ENCODE measurements at regions not wholly inside any gene's neighbourhood (a gene's known extent, or its start where the extent isn't known, plus 50 kb on each side); places are given as distances from the start of the nearest gene placed in this dataset.
"Not testable (repeated sequence)": the region's sequence is repeated elsewhere in the genome, so short reads cannot be mapped to it uniquely, and the experiment has no call there.

DNA sequence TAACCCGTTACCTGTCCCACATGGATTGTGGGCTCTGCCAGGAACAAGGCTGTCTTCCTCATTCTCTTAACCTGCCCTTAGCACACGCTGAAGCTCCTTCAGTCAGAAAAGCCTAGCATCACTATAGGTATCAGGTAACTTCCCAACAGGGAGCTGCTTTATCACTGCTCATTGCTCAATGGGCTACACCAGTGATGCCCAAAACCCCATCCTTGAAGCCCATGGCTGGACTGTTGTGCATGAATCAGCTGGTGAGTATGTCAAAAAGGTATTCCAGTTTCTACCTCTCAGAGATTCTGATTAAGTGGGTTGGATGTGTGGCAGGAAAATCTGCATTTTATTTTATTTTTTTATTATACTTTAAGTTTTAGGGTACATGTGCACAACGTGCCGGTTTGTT lies 362.2 kb downstream of the LRATD1 start:
- H3K27me3 ChIP-seq (replicated peaks; ENCODE audit: control insufficient read depth, insufficient read depth, low read length): peaks cover 4% of the 10 kb centered on the region
- H3K9ac ChIP-seq (ENCODE audit: low read length): no peak overlapping the region
- H3K9me3 ChIP-seq (ENCODE audit: control insufficient read depth, low read length): no peaks in the 10 kb centered on the region
- H3K36me3 ChIP-seq (ENCODE audit: control insufficient read depth, insufficient read depth, low read length, severe bottlenecking): no peaks in the 10 kb centered on the region
- no peak for DNase-seq (ENCODE audit: low read depth)
- H3K4me3 ChIP-seq (ENCODE audit: low read length): no peak overlapping the region
- H3K4me1 ChIP-seq (ENCODE audit: control insufficient read depth, insufficient read depth, low read length): no peaks in the 10 kb centered on the region

DNA sequence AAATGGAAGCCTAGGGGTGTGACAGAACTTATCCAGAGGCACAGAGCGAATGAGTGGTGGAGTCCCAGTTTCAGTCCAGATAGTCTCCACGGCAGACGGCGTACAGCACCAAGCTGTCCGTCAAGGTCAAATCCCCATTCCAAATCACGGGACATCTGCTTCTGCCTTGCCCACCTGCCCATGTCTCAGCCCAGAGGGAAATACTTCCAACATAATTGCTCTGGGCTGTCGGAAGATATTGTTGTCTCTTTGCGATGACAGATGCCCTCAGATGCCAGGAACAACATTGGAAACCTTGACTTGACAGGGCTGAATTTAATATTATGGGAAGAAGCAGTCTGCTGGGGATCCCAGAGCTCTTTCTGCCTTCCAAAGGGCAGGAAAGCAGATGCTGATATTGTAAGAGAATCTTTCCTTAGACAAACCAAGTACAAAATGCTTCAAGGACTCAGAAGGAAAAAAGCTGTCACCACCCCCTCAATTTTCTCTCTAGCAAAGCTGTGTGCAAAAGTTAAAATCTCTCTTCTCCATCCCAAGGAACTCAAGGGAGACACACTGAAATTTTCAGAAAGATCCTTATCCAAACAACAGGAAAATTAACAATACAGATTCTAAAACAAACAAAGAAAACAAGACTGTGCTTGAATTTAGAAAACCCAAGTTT lies 364.0 kb downstream of the LRATD1 start:
- no peaks in the 10 kb centered on the region for H3K36me3 ChIP-seq (ENCODE audit: control insufficient read depth, insufficient read depth, low read length, severe bottlenecking)
- H3K4me1 ChIP-seq (ENCODE audit: control insufficient read depth, insufficient read depth, low read length): no peaks in the 10 kb centered on the region
- H3K9ac ChIP-seq (ENCODE audit: low read length): no peak overlapping the region
- no peaks in the 10 kb centered on the region for H3K9me3 ChIP-seq (ENCODE audit: control insufficient read depth, low read length)
- H3K27me3 ChIP-seq (replicated peaks; ENCODE audit: control insufficient read depth, insufficient read depth, low read length): peaks cover 4% of the 10 kb centered on the region
- no peak for DNase-seq (ENCODE audit: low read depth)
- no peak overlapping the region for H3K4me3 ChIP-seq (ENCODE audit: low read length)

DNA sequence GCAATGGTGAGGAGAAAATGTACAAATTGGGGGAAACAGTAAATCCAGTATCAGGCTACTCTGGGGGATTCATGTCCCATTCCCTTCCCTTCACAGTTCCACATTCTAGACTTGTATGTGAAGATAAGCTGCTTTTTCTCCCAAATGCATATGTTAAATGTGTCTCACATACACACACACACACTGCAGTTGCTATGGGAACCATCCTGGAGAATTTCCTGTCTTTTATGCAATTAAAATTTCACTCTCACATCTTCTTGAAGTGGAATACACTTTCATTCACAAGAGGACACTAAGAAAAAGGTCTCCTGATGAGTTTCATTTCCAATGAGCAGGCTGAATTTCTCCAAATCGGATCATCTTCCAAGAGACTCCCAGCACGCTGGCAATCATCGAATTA lies 366.0 kb downstream of the LRATD1 start:
- no peak for DNase-seq (ENCODE audit: low read depth)
- no peak overlapping the region for H3K9ac ChIP-seq (ENCODE audit: low read length)
- peaks cover 4% of the 10 kb centered on the region for H3K27me3 ChIP-seq (replicated peaks; ENCODE audit: control insufficient read depth, insufficient read depth, low read length)
- H3K4me3 ChIP-seq (ENCODE audit: low read length): no peak overlapping the region
- no peaks in the 10 kb centered on the region for H3K4me1 ChIP-seq (ENCODE audit: control insufficient read depth, insufficient read depth, low read length)
- no peaks in the 10 kb centered on the region for H3K9me3 ChIP-seq (ENCODE audit: control insufficient read depth, low read length)
- H3K36me3 ChIP-seq (ENCODE audit: control insufficient read depth, insufficient read depth, low read length, severe bottlenecking): no peaks in the 10 kb centered on the region

DNA sequence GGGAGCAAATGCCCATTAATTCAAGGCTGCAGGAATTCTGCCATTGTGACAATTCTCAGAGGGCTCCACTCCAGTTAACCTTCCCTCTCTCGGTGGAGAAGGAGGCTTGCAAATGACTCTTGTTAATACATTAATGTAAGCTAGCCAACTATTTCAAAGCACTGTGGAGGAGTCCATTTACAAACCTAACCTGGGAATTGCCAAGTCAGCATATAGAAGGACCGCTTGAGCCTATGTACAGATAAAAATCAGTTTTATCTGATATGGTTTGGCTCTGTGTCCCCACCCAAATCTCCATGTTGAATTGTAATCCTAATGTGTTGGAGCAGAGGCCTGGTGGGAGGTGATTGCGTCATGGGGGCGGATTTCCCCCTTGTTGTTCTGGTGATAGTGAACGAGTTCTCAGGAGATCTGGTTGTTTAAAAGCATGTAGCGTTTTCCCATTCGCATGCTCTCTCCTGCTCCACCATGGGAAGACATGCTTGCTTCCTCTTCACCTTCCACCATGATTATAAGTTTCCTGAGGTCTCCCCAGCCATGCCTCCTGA lies 366.7 kb downstream of the LRATD1 start:
- DNase-seq (ENCODE audit: low read depth): no peak
- H3K4me1 ChIP-seq (ENCODE audit: control insufficient read depth, insufficient read depth, low read length): no peaks in the 10 kb centered on the region
- H3K9ac ChIP-seq (ENCODE audit: low read length): no peak overlapping the region
- no peak overlapping the region for H3K4me3 ChIP-seq (ENCODE audit: low read length)
- H3K9me3 ChIP-seq (ENCODE audit: control insufficient read depth, low read length): no peaks in the 10 kb centered on the region
- H3K27me3 ChIP-seq (replicated peaks; ENCODE audit: control insufficient read depth, insufficient read depth, low read length): peaks cover 4% of the 10 kb centered on the region
- H3K36me3 ChIP-seq (ENCODE audit: control insufficient read depth, insufficient read depth, low read length, severe bottlenecking): no peaks in the 10 kb centered on the region

DNA sequence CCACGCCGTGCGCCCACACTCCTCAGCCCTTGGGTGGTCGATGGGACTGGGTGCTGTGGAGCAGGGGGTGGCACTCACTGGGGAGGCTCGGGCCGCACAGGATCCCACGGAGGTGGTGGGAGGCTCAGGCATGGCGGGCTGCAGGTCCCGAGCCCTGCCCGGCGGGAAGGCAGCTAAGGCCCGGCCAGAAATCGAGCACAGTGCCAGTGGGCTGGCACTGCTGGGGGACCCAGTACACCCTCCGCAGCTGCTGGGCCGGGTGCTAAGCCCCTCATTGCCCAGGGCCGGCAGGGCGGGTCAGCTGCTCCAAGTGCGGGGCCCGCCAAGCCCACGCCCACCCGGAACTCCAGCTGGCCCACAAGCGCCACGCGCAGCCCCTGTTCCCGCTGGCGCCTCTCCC lies 370.0 kb downstream of the LRATD1 start:
- H3K9ac ChIP-seq (ENCODE audit: low read length); H3K4me1 ChIP-seq (ENCODE audit: control insufficient read depth, insufficient read depth, low read length); H3K4me3 ChIP-seq (ENCODE audit: low read length); H3K9me3 ChIP-seq (ENCODE audit: control insufficient read depth, low read length); H3K27me3 ChIP-seq (replicated peaks; ENCODE audit: control insufficient read depth, insufficient read depth, low read length); H3K36me3 ChIP-seq (ENCODE audit: control insufficient read depth, insufficient read depth, low read length, severe bottlenecking); DNase-seq (ENCODE audit: low read depth): not testable (repeated sequence)

DNA sequence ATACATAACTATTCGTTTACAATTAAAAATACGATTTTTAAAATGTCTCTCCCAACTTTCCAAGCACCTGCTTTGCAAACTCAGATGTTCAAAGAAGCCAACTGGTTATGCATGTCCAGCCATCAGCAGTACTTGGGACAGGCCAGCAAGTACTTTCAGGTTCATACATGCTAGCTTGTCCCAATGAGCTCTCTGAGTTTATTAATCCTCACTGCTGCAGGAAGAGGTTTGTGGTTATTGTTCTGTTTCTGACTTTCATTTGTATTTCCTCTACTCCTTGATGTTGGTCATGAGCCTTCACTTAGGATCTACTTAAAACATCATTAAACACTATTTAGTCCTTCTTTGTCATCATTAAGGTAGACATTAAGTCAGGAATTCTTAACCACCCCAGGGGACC lies 374.1 kb downstream of the LRATD1 start:
- H3K9ac ChIP-seq (ENCODE audit: low read length): no peak overlapping the region
- H3K36me3 ChIP-seq (ENCODE audit: control insufficient read depth, insufficient read depth, low read length, severe bottlenecking): no peaks in the 10 kb centered on the region
- no peak overlapping the region for H3K4me3 ChIP-seq (ENCODE audit: low read length)
- H3K9me3 ChIP-seq (ENCODE audit: control insufficient read depth, low read length): no peaks in the 10 kb centered on the region
- no peaks in the 10 kb centered on the region for H3K4me1 ChIP-seq (ENCODE audit: control insufficient read depth, insufficient read depth, low read length)
- DNase-seq (ENCODE audit: low read depth): no peak
- H3K27me3 ChIP-seq (replicated peaks; ENCODE audit: control insufficient read depth, insufficient read depth, low read length): no peaks in the 10 kb centered on the region

DNA sequence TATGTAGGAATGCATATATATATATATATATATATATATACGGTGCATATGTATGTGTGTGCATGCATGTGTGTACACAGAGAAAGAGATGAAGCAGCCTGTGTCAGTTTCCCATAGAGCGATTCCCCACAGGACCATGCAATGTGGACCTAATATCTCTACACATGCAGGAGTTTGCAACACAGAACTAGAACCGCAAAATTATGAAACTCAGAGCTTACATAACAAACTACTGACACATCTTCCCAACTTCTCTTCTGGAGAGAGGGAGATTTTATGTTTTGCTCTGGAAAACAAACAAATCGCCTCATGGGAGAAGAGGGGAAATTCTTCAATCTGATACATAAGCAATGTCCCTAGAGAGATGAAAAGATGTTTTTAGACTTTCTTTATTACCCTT lies 377.2 kb downstream of the LRATD1 start:
- Histone ChIP-seq H3K4me3 (ENCODE audit: low read length) (no peak overlapping the region), H3K36me3 (ENCODE audit: control insufficient read depth, insufficient read depth, low read length, severe bottlenecking) (no peaks in the 10 kb centered on the region), H3K9ac (ENCODE audit: low read length) (no peak overlapping the region), H3K4me1 (ENCODE audit: control insufficient read depth, insufficient read depth, low read length) (no peaks in the 10 kb centered on the region), H3K27me3 (replicated peaks; ENCODE audit: control insufficient read depth, insufficient read depth, low read length) (no peaks in the 10 kb centered on the region), H3K9me3 (ENCODE audit: control insufficient read depth, low read length) (peaks cover 4% of the 10 kb centered on the region)
- DNase-seq (ENCODE audit: low read depth): peak; percentile 2

DNA sequence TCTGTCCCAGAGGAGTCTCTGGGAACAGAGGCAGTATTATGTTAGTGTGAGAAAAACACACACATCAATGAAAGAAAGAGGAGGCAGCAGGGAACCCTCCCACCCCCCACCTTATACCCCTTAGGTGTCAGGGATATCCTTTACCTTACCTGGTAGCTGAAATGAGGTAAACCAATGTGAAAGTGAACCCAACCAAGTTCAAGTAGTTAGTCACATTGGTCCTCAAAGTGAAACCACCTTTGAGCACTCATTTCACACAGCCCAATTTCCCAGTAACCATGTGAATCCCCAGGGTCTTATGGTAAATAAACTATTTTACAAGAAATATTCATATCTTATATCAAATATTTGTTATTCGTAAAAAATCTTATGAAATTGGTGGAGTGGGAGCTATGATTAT lies 377.8 kb downstream of the LRATD1 start:
- Histone ChIP-seq H3K9me3 (ENCODE audit: control insufficient read depth, low read length) (peaks cover 4% of the 10 kb centered on the region), H3K27me3 (replicated peaks; ENCODE audit: control insufficient read depth, insufficient read depth, low read length) (no peaks in the 10 kb centered on the region), H3K36me3 (ENCODE audit: control insufficient read depth, insufficient read depth, low read length, severe bottlenecking) (no peaks in the 10 kb centered on the region), H3K4me3 (ENCODE audit: low read length) (no peak overlapping the region), H3K4me1 (ENCODE audit: control insufficient read depth, insufficient read depth, low read length) (no peaks in the 10 kb centered on the region), H3K9ac (ENCODE audit: low read length) (no peak overlapping the region)
- no peak for DNase-seq (ENCODE audit: low read depth)

DNA sequence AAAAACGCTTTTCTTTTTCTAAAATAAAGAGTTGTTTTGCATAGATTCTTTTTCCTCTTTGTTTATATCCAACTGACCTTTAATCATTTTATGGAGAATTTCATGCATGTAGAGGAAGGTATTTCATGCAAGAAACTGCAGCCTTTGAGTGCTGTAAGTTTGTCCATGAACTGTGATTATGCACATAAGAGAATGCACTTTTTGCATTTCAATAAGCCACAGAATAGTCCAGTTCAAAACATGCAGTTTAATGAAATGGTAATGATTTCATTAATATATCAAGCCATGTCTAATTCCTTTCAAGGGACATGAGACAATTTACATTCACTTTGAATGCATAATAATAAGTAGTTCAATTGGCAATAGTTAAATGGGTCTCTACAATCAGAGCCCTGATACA lies 386.3 kb downstream of the LRATD1 start:
- Histone ChIP-seq H3K36me3 (ENCODE audit: control insufficient read depth, insufficient read depth, low read length, severe bottlenecking) (no peaks in the 10 kb centered on the region), H3K4me1 (ENCODE audit: control insufficient read depth, insufficient read depth, low read length) (no peaks in the 10 kb centered on the region), H3K27me3 (replicated peaks; ENCODE audit: control insufficient read depth, insufficient read depth, low read length) (no peaks in the 10 kb centered on the region), H3K9ac (ENCODE audit: low read length) (no peak overlapping the region), H3K9me3 (ENCODE audit: control insufficient read depth, low read length) (no peaks in the 10 kb centered on the region), H3K4me3 (ENCODE audit: low read length) (no peak overlapping the region)
- DNase-seq (ENCODE audit: low read depth): no peak

DNA sequence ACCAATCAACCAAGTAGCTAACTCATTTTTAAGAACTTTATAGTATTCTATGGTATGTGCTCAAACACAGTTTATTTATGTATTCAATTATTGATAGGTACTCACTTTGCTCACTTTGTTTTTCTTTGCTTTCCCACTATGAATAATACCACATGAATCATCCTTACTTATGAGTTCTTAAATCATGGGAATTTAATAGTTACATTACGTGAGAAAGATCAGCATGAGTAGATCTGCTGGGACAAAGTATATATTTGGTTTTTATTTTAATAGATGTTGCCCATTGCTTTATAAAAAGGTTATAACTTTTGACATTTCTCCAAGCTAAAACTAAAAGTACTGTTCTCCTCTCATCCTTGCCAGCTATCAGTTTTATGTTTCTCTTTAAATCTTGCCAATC lies 390.7 kb downstream of the LRATD1 start:
- Histone ChIP-seq H3K4me3 (ENCODE audit: low read length) (no peak overlapping the region), H3K9ac (ENCODE audit: low read length) (no peak overlapping the region), H3K36me3 (ENCODE audit: control insufficient read depth, insufficient read depth, low read length, severe bottlenecking) (no peaks in the 10 kb centered on the region), H3K27me3 (replicated peaks; ENCODE audit: control insufficient read depth, insufficient read depth, low read length) (no peaks in the 10 kb centered on the region), H3K9me3 (ENCODE audit: control insufficient read depth, low read length) (no peaks in the 10 kb centered on the region), H3K4me1 (ENCODE audit: control insufficient read depth, insufficient read depth, low read length) (peaks cover 5% of the 10 kb centered on the region)
- DNase-seq (ENCODE audit: low read depth): no peak

DNA sequence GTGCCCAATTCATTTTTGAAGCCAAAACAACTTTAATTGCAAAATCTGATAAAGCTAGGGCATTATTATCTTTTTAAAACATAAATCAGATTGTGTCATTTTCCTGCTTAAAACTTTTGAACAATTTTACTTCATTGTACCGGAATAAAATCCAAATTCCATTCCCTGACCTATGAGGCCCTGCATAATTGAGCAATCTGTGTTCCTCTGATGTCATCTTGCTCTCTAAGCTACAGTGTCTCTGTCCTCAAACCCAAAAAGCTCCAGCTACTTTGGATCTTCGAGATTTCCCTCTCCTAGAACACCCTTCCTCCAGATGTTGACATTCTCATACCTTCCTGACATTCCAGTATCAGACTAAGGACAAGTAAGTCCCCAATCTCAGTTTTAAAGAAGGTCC lies 395.9 kb downstream of the LRATD1 start:
- Histone ChIP-seq H3K9ac (ENCODE audit: low read length) (no peak overlapping the region), H3K36me3 (ENCODE audit: control insufficient read depth, insufficient read depth, low read length, severe bottlenecking) (no peaks in the 10 kb centered on the region), H3K4me3 (ENCODE audit: low read length) (no peak overlapping the region), H3K27me3 (replicated peaks; ENCODE audit: control insufficient read depth, insufficient read depth, low read length) (no peaks in the 10 kb centered on the region), H3K9me3 (ENCODE audit: control insufficient read depth, low read length) (no peaks in the 10 kb centered on the region), H3K4me1 (ENCODE audit: control insufficient read depth, insufficient read depth, low read length) (peaks cover 22% of the 10 kb centered on the region)
- DNase-seq (ENCODE audit: low read depth): peak; percentile 14

DNA sequence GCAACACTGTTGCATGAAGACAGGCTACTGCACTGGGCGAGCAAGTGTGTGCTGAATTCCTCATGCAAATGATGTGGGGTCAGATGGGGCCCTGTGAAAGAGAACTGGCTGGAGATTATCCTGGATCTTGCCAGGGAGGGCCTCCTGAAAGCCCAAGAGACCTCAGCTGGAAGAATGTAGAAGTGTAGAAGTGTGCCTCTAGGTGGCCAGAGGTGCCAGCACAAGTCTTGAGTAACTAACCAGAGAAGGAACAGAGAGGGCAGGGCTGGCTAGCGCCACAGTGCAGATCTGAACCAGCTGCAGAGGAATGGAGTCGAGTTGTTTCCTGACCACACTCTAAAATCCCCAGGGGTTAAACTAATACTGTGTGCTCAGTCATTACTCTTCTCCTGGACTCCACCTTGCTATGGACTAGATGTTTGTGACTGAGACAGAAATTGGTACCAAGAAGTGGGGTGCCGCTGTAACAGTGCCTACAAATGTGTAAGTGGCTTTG lies 399.3 kb downstream of the LRATD1 start:
- Histone ChIP-seq H3K4me3 (ENCODE audit: low read length) (no peak overlapping the region), H3K4me1 (ENCODE audit: control insufficient read depth, insufficient read depth, low read length) (peaks cover 26% of the 10 kb centered on the region), H3K9me3 (ENCODE audit: control insufficient read depth, low read length) (no peaks in the 10 kb centered on the region), H3K27me3 (replicated peaks; ENCODE audit: control insufficient read depth, insufficient read depth, low read length) (no peaks in the 10 kb centered on the region), H3K36me3 (ENCODE audit: control insufficient read depth, insufficient read depth, low read length, severe bottlenecking) (no peaks in the 10 kb centered on the region), H3K9ac (ENCODE audit: low read length) (no peak overlapping the region)
- no peak for DNase-seq (ENCODE audit: low read depth)

Data from adipocyte (in vitro differentiated cells).